Esophagus muscularis mucosa (tissue), 4 donors: ENCODE measurements at regions not wholly inside any gene's neighbourhood (a gene's known extent, or its start where the extent isn't known, plus 50 kb on each side); places are given as distances from the start of the nearest gene placed in this dataset.
A peak's percentile ranks its signal among the peaks of the same experiment; 100 is the strongest.
"Not testable (repeated sequence)": the region's sequence is repeated elsewhere in the genome, so short reads cannot be mapped to it uniquely, and the experiment has no call there.

Experiments used
- DNase-seq: peaks from one replicate; pipeline ENCODE4 v3.0.0-alpha.2; 2017; ENCODE audit errors: extremely low spot score
- H3K27ac ChIP-seq, 4 donors: fragments of 200-600 bp; sonication (generic); replicated peaks in 1 of 4; 1 replicate in 3 of 4; 2 replicates in 1 of 4; pipeline ENCODE4 v1.5.1; 2016 to 2019; ENCODE audit warnings: mild to moderate bottlenecking in 1 of 4
- H3K27me3 ChIP-seq, 4 donors: fragments of 200-600 bp; sonication (generic); one replicate each; pipeline versions ENCODE4 v1.5.1 to v1.6.0; 2016 to 2019
- H3K36me3 ChIP-seq, 4 donors: fragments of 200-600 bp; sonication (generic); one replicate each; pipeline ENCODE4 v1.5.1; 2016 to 2019
- H3K4me1 ChIP-seq, 4 donors: fragments of 200-600 bp; sonication (generic); one replicate each; pipeline ENCODE4 v1.5.1; 2016 to 2019
- H3K4me3 ChIP-seq, 4 donors: fragments of 200-600 bp; sonication (generic); 1 replicate in 2 of 4; 2 replicates in 2 of 4; pipeline ENCODE4 v1.5.1; 2016 to 2019; ENCODE audit warnings: mild to moderate bottlenecking in 4 of 4, moderate library complexity in 1 of 4
- H3K9me3 ChIP-seq, 4 donors: fragments of 200-600 bp; sonication (generic); 1 replicate in 3 of 4; 2 replicates in 1 of 4; pipeline ENCODE4 v1.5.1; 2016 to 2019
- EP300 ChIP-seq: sonication (generic); formaldehyde crosslinking; IDR thresholded peaks from one replicate; pipeline ENCODE4 v1.6.1; 2017; ENCODE audit warnings: antibody characterized with exemption
- POLR2A ChIP-seq: fragments of 450-650 bp; IDR thresholded peaks from one replicate; pipeline ENCODE4 v1.6.1; 2017; ENCODE audit warnings: antibody characterized with exemption, moderate library complexity, mild to moderate bottlenecking, low read depth
- POLR2AphosphoS5 ChIP-seq, 2 donors: sonication (generic); formaldehyde crosslinking; IDR thresholded peaks; one replicate each; pipeline ENCODE4 v1.6.1; 2017; ENCODE audit warnings: antibody characterized with exemption in 2 of 2
- WGBS: methylation state at CpG from one replicate; pipeline ENCODE4 v1.1.5; 2018; 5-methylcytosine and 5-hydroxymethylcytosine counted together
- intact Hi-C: fragments of 100-400 bp; cut with DNase I; formaldehyde crosslinking; loops from one replicate; pipeline ENCODE4 v1.15.1; 2023
- TF ChIP-seq, protein P1 (sequence below), 3 experiments: fragments of 200-600 bp in 2 of 3; fragments of 450-650 bp in 1 of 3; sonication (generic) in 2 of 3; IDR thresholded peaks; one replicate each; pipeline ENCODE4 v1.5.1; 2017 to 2019; ENCODE audit warnings: antibody characterized with exemption in 3 of 3, mild to moderate bottlenecking in 2 of 3, moderate library complexity in 1 of 3

DNA sequence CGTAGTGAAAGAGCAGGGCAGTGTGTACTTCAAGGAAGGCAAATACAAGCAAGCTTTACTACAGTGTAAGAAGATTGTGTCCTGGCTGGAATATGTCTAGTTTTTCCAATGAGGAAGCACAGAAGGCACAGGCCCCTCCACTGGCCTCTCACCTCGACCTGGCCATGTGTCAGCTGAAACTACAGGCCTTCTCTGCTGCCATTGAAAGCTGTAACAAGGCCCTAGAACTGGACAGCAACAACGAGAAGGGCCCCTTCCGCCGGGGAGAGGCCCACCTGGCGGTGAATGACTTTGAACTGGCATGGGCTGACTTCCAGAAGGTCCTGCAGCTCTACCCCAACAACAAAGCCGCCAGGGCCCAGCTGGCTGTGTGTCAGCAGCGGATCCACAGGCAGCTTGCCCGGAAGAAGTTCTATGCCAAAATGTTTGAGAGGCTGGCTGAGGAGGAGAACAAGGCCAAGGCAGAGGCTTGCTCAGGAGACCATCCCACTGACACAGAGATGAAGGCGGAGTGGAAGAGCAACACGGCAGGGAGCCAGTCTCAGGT, 202.2 kb downstream of the SPATA31A6 start:
- H3K9me3 ChIP-seq, DNase-seq, H3K36me3 ChIP-seq, H3K27me3 ChIP-seq, intact Hi-C loops, H3K4me1 ChIP-seq, H3K4me3 ChIP-seq: not testable (repeated sequence)
- WGBS: 65% methylated on average over 9 of the region's 11 CpGs
- peak in 1 of 2 donors; percentile 5 for TF ChIP-seq POLR2AphosphoS5 (IDR thresholded peaks at IDR 0.05)
- H3K27ac ChIP-seq: peak overlapping the region; percentile 30 to 65 (median 56)

DNA sequence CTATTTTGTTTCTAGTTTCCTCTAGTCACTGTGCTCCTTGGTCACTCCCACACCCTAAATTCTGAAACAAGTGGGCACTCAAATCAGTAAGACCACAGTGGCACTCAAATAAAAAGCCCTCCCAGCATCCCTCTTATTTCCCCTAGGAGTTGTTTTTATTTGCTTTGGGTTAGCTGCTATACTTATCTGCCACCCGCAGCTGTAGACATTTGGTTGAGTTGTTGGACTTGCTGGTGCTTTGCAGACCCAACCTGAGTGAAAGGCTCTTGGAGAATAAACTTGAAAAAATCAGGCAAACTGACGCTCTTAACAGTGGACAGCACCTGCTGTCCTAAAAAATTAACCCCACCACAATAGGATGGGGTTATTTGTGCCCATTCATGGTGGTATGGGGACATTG, 203.0 kb downstream of the SPATA31A6 start:
- Histone ChIP-seq H3K4me1 (peaks cover 0 to 8% (median 6%) of the 10 kb centered on the region in 4 donors), H3K9me3 (no peaks in the 10 kb centered on the region), H3K4me3 (no peak overlapping the region), H3K36me3 (no peaks in the 10 kb centered on the region), H3K27me3 (no peaks in the 10 kb centered on the region), H3K27ac (no peak overlapping the region)
- intact Hi-C loops: no loop called here
- TF ChIP-seq POLR2A (no peak), POLR2AphosphoS5 (IDR thresholded peaks at IDR 0.05) (no peak), EP300 (no peak)
- TF ChIP-seq, protein P1, sequence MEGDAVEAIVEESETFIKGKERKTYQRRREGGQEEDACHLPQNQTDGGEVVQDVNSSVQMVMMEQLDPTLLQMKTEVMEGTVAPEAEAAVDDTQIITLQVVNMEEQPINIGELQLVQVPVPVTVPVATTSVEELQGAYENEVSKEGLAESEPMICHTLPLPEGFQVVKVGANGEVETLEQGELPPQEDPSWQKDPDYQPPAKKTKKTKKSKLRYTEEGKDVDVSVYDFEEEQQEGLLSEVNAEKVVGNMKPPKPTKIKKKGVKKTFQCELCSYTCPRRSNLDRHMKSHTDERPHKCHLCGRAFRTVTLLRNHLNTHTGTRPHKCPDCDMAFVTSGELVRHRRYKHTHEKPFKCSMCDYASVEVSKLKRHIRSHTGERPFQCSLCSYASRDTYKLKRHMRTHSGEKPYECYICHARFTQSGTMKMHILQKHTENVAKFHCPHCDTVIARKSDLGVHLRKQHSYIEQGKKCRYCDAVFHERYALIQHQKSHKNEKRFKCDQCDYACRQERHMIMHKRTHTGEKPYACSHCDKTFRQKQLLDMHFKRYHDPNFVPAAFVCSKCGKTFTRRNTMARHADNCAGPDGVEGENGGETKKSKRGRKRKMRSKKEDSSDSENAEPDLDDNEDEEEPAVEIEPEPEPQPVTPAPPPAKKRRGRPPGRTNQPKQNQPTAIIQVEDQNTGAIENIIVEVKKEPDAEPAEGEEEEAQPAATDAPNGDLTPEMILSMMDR (IDR thresholded peaks at IDR 0.05): no peak
- 66% methylated on average over 2 of the region's 2 CpGs for WGBS
- DNase-seq: peak; percentile 94

DNA sequence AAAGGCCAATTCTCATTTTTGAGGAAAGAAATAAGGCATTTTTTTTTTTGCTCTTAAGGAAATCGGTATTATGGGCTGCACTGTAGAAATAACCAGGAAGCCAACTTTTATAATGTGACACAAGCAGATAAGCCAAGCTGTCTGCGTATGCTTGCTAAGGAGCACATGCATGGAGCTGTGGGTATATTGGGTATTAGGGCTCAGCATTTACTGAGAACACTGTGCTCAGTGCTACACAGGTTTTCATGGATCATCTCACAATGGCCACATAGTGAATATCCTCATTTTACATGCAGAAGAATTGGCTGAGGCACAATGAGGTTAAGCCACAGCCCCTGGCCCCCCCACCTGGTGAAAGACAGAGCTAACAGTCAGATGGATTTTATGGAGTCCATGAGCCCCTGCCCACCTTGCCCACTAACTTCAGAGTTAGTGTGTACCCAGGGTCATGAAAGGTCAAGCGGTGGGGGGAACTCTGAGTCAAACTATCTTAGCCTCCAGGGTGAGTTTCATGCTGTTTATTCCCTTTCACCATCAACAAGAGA, 204.8 kb downstream of the SPATA31A6 start:
- H3K9me3 ChIP-seq: no peaks in the 10 kb centered on the region
- no peaks in the 10 kb centered on the region for H3K36me3 ChIP-seq
- H3K27me3 ChIP-seq: no peaks in the 10 kb centered on the region
- H3K27ac ChIP-seq: no peak overlapping the region
- intact Hi-C loops: no loop called here
- TF ChIP-seq POLR2AphosphoS5 (IDR thresholded peaks at IDR 0.05) (no peak), POLR2A (no peak), EP300 (no peak)
- TF ChIP-seq, protein P1 (IDR thresholded peaks at IDR 0.05): no peak
- H3K4me3 ChIP-seq: no peak overlapping the region
- 87% methylated on average over 3 of the region's 3 CpGs for WGBS
- peaks cover 0 to 8% (median 6%) of the 10 kb centered on the region in 4 donors for H3K4me1 ChIP-seq
- DNase-seq: peak; percentile 97

DNA sequence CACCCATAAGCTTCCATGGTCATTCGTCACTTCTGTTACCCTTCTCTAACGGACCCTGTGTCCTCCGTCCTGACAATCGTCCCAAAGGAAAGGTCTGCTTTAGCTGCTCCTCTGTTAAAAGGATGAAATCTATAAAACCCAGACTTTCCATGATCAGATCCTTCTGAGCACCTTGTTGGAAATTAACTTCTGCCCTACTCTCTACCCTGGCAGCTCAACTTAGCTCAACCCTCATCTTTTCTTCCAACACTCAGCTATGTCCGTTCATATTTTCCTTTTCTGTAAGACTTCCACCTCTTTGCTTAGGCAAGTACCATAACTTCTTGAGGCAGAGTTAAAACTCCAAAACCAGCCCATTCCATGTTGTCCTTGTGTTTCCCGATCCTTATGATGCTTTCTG, 205.4 kb downstream of the SPATA31A6 start:
- Histone ChIP-seq H3K36me3 (no peaks in the 10 kb centered on the region), H3K4me1 (peaks cover 0 to 8% (median 6%) of the 10 kb centered on the region in 4 donors), H3K27ac (no peak overlapping the region), H3K27me3 (no peaks in the 10 kb centered on the region), H3K9me3 (no peaks in the 10 kb centered on the region), H3K4me3 (no peak overlapping the region)
- WGBS: 77% methylated on average over 6 of the region's 6 CpGs
- intact Hi-C loops: no loop called here
- no peak for TF ChIP-seq EP300
- TF ChIP-seq, protein P1 (IDR thresholded peaks at IDR 0.05): no peak
- TF ChIP-seq POLR2AphosphoS5 (IDR thresholded peaks at IDR 0.05): no peak
- TF ChIP-seq POLR2A: no peak
- peak; percentile 93 for DNase-seq

DNA sequence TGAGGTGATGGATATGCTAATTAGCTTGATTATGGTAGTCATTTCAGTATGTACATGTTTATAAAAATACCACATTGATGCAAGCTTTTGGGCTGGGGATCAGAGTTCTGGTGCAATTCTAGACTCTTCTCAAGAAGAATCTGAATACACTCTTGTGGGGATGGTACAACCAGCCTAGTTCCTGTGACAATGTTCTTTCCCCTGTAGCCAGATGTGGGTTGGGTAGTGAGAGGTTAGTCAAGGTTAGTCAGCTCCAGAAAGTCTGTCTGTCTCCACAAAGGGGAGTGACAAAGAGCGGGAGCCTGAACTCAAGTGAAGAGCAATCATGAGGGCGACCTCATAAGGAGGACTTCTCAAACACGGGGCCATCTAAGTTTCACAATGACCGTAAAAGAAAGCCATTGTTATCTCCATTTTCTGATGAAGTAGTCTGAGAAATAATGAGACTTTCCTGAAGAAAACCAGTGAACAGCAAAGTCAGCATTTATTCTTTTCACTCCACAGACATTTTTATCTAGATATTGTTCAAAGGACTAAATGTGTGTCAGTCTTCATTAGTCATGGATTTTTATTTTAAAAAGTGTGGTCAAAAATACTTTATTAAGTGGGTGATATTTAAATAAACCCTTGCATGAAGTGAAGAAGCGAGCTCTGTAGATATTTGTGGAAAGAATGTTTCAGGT, 209.5 kb downstream of the SPATA31A6 start:
- H3K27me3 ChIP-seq, intact Hi-C loops, H3K36me3 ChIP-seq, H3K9me3 ChIP-seq, DNase-seq, H3K4me3 ChIP-seq, H3K27ac ChIP-seq: not testable (repeated sequence)
- peaks cover 0 to 29% (median 21%) of the 10 kb centered on the region in 4 donors for H3K4me1 ChIP-seq
- WGBS: 92% methylated on average over 5 of the region's 5 CpGs
